ENCODE measurements at regions not wholly inside any gene's neighbourhood (a gene's known extent, or its start where the extent isn't known, plus 50 kb on each side); places are given as distances from the start of the nearest gene placed in this dataset.

DNA sequence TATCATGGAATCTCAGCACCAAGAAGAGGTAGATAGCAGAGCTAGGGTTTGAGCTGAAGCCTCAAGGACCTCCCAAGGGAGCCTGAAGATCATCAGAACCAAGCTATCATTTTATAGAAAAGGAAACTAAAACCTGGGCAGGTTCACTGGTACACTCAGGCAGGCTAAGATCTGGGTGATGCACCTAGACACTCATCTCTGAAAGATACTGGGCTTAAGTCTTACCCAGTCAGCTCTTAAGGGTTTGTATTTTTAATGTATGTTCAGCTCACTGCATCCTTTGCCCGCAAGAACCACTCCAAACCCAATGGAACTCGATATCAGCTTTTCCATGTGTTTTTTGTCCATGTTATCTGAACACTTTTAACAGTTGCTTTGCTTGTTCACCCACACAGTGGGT, 78.0 kb upstream of the SLC22A16 start:
- Histone ChIP-seq H3K27ac (ENCODE audit: low read length in 2 of 2) (no peak overlapping the region), H3K9ac (ENCODE audit: low read length) (no peak overlapping the region), H3K9me3 (ENCODE audit: control extremely low read depth in 1 of 3, control insufficient read depth in 2 of 3, insufficient read depth in 1 of 3, low read length in 2 of 3) (peaks cover 3 to 12% (median 3%) of the 10 kb centered on the region in 3 donors), H3K4me3 (ENCODE audit: control extremely low read depth in 1 of 5, extremely low read depth in 1 of 5, insufficient read depth in 1 of 5, low read depth in 2 of 5, low read length in 4 of 5) (no peak overlapping the region), H2AFZ (ENCODE audit: insufficient read depth, low read depth, low read length, poor library complexity, severe bottlenecking) (no peak overlapping the region), H4K20me1 (ENCODE audit: control insufficient read depth, insufficient read depth, low read length, poor library complexity, severe bottlenecking) (no peaks in the 10 kb centered on the region), H3K36me3 (replicated peaks in 1 of 2; ENCODE audit: control extremely low read depth in 1 of 2, control insufficient read depth in 1 of 2, extremely low read depth in 1 of 2, insufficient read depth in 2 of 2, low read length in 1 of 2) (no peaks in the 10 kb centered on the region), H3K27me3 (replicated peaks in 1 of 4; ENCODE audit: control extremely low read depth in 1 of 4, control insufficient read depth in 3 of 4, insufficient read depth in 4 of 4, low read length in 3 of 4) (no peaks in the 10 kb centered on the region), H3K4me1 (ENCODE audit: control insufficient read depth in 2 of 2, insufficient read depth in 2 of 2, low read length in 2 of 2) (peaks cover 2 to 4% of the 10 kb centered on the region in 2 donors), H3K79me2 (ENCODE audit: control insufficient read depth, insufficient read depth, low read length) (no peaks in the 10 kb centered on the region), H3K4me2 (replicated peaks; ENCODE audit: low read depth, low read length, poor library complexity, severe bottlenecking) (no peak overlapping the region)
- ATAC-seq (ENCODE audit: low read depth) (no peak), DNase-seq (no peak)
- ChIA-PET POLR2A (no interaction called here), CTCF (no interaction called here)
- peaks cover 7% of the 10 kb centered on the region for H3K9me3 Mint-ChIP-seq (ENCODE audit: insufficient read depth)
- intact Hi-C loops (cut with micrococcal nuclease), result no loop called here
- no peak overlapping the region for H3K27ac Mint-ChIP-seq
- 100% methylated on average over 2 of the region's 2 CpGs for WGBS (ENCODE audit: insufficient coverage)
- H3K4me1 Mint-ChIP-seq, result peaks cover 3% of the 10 kb centered on the region
- peaks cover 10% of the 10 kb centered on the region for H3K27me3 Mint-ChIP-seq
- TF ChIP-seq, protein P1, sequence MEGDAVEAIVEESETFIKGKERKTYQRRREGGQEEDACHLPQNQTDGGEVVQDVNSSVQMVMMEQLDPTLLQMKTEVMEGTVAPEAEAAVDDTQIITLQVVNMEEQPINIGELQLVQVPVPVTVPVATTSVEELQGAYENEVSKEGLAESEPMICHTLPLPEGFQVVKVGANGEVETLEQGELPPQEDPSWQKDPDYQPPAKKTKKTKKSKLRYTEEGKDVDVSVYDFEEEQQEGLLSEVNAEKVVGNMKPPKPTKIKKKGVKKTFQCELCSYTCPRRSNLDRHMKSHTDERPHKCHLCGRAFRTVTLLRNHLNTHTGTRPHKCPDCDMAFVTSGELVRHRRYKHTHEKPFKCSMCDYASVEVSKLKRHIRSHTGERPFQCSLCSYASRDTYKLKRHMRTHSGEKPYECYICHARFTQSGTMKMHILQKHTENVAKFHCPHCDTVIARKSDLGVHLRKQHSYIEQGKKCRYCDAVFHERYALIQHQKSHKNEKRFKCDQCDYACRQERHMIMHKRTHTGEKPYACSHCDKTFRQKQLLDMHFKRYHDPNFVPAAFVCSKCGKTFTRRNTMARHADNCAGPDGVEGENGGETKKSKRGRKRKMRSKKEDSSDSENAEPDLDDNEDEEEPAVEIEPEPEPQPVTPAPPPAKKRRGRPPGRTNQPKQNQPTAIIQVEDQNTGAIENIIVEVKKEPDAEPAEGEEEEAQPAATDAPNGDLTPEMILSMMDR (IDR thresholded peaks at IDR 0.05), result no peak
- no peak for TF ChIP-seq EZH2 (IDR thresholded peaks at IDR 0.05; ENCODE audit: borderline replicate concordance, insufficient read depth, low read depth, low read length, poor library complexity, severe bottlenecking)
- no peak overlapping the region for H3K4me3 Mint-ChIP-seq

DNA sequence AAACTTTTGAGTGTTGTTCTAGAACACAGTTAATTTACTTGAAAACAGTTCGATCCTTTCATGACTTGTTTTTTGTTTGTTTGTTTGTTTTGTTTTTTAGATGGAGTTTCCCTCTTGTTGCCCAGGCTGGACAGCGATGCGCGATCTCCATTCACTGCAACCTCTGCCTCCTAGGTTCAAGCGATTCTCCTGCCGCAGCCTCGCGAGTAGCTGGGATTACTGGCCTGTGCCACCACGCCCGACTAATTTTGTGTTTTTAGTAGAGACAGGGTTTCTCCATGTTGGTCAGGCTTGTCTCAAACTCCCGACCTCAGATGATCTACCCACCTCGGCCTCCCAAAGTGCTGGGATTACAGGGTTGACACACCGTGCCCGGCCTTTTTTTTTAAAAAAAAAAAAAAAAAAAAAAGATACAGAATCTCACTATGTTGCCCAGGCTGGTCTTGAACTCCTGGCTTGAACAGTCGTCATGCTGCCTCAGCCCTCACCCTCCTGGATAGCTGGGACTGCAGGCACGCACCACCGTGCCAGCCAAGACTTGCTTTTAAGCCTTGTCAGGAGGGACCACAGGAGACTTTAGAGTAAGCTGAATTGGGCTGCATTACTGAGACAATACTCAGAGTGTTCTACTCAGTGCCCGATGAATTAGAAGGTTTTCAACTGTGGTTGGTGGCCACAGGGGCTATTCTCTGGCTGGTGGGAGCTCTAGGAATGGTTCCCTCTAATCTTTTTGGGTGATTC, 76.7 kb upstream of the SLC22A16 start:
- intact Hi-C loops (cut with micrococcal nuclease), result no loop called here
- CTCF ChIA-PET, result no interaction called here
- no peak overlapping the region for H3K4me3 Mint-ChIP-seq

More for the DNA sequence above, 76.7 kb upstream of the SLC22A16 start:
- H3K4me1 ChIP-seq (ENCODE audit: control insufficient read depth in 2 of 2, insufficient read depth in 2 of 2, low read length in 2 of 2), result no peaks in the 10 kb centered on the region
- Mint-ChIP-seq H3K9me3 (ENCODE audit: insufficient read depth) (peaks cover 7% of the 10 kb centered on the region), H3K27ac (no peak overlapping the region), H3K27me3 (peaks cover 10% of the 10 kb centered on the region), H3K4me1 (no peaks in the 10 kb centered on the region)
- no peak for ATAC-seq (ENCODE audit: low read depth)
- no peaks in the 10 kb centered on the region for H3K36me3 ChIP-seq (replicated peaks in 1 of 2; ENCODE audit: control extremely low read depth in 1 of 2, control insufficient read depth in 1 of 2, extremely low read depth in 1 of 2, insufficient read depth in 2 of 2, low read length in 1 of 2)
- no peak overlapping the region for H3K4me3 ChIP-seq (ENCODE audit: control extremely low read depth in 1 of 5, extremely low read depth in 1 of 5, insufficient read depth in 1 of 5, low read depth in 2 of 5, low read length in 4 of 5)
- no peaks in the 10 kb centered on the region for H4K20me1 ChIP-seq (ENCODE audit: control insufficient read depth, insufficient read depth, low read length, poor library complexity, severe bottlenecking)
- no peak overlapping the region for H2AFZ ChIP-seq (ENCODE audit: insufficient read depth, low read depth, low read length, poor library complexity, severe bottlenecking)
- H3K79me2 ChIP-seq (ENCODE audit: control insufficient read depth, insufficient read depth, low read length), result no peaks in the 10 kb centered on the region
- no peak for TF ChIP-seq EZH2 (IDR thresholded peaks at IDR 0.05; ENCODE audit: borderline replicate concordance, insufficient read depth, low read depth, low read length, poor library complexity, severe bottlenecking)
- TF ChIP-seq, protein P1 (IDR thresholded peaks at IDR 0.05), result no peak
- POLR2A ChIA-PET, result no interaction called here
- H3K27me3 ChIP-seq (replicated peaks in 1 of 4; ENCODE audit: control extremely low read depth in 1 of 4, control insufficient read depth in 3 of 4, insufficient read depth in 4 of 4, low read length in 3 of 4), result no peaks in the 10 kb centered on the region
- no peak overlapping the region for H3K4me2 ChIP-seq (replicated peaks; ENCODE audit: low read depth, low read length, poor library complexity, severe bottlenecking)
- DNase-seq, result no peak
- WGBS (ENCODE audit: insufficient coverage), result 100% methylated on average over 13 of the region's 18 CpGs
- H3K9me3 ChIP-seq (ENCODE audit: control extremely low read depth in 1 of 3, control insufficient read depth in 2 of 3, insufficient read depth in 1 of 3, low read length in 2 of 3), result peaks cover 3 to 9% (median 3%) of the 10 kb centered on the region in 3 donors
- no peak overlapping the region for H3K27ac ChIP-seq (ENCODE audit: low read length in 2 of 2)
- no peak overlapping the region for H3K9ac ChIP-seq (ENCODE audit: low read length)
